AG10803 (cell line): ENCODE measurements at regions not wholly inside any gene's neighbourhood (a gene's known extent, or its start where the extent isn't known, plus 50 kb on each side); places are given as distances from the start of the nearest gene placed in this dataset.
A peak's percentile ranks its signal among the peaks of the same experiment; 100 is the strongest.

Experiments
- DNase-seq: peaks from one replicate; pipeline ENCODE4 v3.0.0; 2010; ENCODE audit warnings: low read depth
- H3K4me3 ChIP-seq: 2 replicates; pipeline ENCODE4 v1.5.1; 2011; ENCODE audit warnings: mild to moderate bottlenecking, low read length, control low read depth
- TF ChIP-seq, protein P1 (sequence below): conservative IDR thresholded peaks from 2 replicates; pipeline ENCODE4 v1.5.1; 2011; ENCODE audit warnings: mild to moderate bottlenecking, low read length, control low read depth, inconsistent platforms

- DNase-seq, result no peak
- no peak overlapping the region for H3K4me3 ChIP-seq
- TF ChIP-seq, protein P1, sequence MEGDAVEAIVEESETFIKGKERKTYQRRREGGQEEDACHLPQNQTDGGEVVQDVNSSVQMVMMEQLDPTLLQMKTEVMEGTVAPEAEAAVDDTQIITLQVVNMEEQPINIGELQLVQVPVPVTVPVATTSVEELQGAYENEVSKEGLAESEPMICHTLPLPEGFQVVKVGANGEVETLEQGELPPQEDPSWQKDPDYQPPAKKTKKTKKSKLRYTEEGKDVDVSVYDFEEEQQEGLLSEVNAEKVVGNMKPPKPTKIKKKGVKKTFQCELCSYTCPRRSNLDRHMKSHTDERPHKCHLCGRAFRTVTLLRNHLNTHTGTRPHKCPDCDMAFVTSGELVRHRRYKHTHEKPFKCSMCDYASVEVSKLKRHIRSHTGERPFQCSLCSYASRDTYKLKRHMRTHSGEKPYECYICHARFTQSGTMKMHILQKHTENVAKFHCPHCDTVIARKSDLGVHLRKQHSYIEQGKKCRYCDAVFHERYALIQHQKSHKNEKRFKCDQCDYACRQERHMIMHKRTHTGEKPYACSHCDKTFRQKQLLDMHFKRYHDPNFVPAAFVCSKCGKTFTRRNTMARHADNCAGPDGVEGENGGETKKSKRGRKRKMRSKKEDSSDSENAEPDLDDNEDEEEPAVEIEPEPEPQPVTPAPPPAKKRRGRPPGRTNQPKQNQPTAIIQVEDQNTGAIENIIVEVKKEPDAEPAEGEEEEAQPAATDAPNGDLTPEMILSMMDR, result no peak
Observed at GRCh38 chr16:86730086-86730485, 151.7 kb downstream of the FOXL1 start.

DNA sequence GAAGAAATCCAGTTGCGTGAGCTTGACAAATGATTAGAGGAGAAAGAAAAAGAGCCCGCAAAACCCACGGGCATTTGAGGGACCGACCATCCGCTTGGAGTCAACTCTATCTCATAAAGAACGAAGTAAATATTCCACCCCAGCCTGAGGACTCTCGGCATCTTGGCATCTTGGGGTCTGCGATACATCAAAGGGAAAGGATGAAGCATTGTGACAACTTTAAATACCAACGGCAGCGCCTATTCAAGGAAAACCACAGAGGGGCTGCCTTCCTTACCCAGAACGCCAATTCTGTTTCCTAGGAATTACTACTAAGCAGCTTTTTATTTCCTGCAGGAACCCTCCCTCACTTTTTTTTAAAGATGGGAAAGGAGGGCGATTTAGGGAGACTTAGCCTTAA, 152.2 kb downstream of the FOXL1 start:
- TF ChIP-seq, protein P1, result no peak

DNA sequence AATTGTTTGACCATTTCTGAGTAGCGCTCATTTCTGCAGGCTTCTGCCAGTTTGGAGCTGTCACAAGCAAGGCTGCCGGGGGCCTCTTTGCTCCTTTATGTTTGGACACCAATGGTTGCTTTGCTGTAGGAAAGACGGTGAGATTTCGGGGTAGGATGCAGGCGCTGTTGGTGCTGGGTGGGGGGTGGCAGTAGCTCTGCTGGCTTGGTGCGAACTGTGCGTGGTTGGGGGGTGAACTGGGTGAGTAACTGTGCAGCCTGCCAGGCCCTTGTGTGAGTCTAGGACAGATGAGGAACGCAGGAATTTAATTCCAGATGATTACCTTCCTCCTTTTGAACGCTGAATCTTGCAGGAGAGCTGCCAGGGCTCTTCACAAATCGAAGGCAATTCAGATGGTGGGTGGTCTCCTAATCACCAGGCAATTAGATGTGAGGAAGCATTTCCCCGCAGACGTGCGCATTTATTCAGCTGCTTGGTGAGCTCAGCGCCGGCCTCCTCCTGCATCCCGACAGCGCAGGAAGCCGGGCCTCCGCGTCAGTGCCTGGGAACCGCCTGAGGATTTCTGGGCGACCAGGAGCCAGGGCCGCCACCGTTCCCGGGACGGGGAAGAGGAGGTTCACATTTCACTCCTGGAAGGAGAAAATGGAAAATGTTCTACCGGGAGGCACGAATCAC, 154.4 kb downstream of the FOXL1 start:
- TF ChIP-seq, protein P1, result no peak
- H3K4me3 ChIP-seq, result no peak overlapping the region
- DNase-seq, result peak; percentile 18

More for the DNA sequence above, 152.2 kb downstream of the FOXL1 start:
- DNase-seq, result no peak
- no peak overlapping the region for H3K4me3 ChIP-seq

DNA sequence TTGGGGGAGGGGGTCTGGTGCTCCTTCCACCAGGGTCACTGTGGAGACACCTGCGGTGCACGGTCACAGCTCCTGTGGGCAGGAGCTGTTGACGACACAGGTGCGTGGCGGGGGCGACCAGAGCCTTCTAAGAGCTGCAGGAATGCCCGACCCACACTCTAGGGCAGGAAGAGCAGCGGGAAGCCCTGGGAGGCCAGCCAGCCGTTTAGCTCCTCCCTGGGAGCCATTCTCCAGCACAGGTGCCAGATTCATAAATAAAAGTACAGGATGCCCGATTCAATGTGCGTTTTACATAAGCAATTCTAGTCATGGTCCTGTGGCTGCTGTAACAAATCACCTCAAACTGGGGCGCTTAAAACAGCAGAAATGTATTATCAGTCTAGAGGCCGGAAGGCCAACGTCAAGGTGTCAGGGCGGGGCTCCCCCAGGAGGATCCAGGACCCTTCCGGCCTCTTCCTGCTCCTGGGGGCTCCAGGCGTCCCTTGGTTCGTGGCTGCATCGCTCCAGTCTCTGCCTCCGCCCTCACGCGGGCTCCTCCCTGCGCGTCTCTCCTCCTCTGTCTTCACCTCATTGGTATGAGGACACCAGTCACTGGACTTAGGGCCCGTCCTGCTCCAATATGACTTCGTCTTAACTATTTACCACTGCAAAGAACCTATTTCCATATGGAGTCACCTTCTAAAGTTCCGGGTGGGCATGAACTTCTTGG, 155.4 kb downstream of the FOXL1 start:
- TF ChIP-seq, protein P1, result no peak
- no peak overlapping the region for H3K4me3 ChIP-seq
- DNase-seq, result no peak

DNA sequence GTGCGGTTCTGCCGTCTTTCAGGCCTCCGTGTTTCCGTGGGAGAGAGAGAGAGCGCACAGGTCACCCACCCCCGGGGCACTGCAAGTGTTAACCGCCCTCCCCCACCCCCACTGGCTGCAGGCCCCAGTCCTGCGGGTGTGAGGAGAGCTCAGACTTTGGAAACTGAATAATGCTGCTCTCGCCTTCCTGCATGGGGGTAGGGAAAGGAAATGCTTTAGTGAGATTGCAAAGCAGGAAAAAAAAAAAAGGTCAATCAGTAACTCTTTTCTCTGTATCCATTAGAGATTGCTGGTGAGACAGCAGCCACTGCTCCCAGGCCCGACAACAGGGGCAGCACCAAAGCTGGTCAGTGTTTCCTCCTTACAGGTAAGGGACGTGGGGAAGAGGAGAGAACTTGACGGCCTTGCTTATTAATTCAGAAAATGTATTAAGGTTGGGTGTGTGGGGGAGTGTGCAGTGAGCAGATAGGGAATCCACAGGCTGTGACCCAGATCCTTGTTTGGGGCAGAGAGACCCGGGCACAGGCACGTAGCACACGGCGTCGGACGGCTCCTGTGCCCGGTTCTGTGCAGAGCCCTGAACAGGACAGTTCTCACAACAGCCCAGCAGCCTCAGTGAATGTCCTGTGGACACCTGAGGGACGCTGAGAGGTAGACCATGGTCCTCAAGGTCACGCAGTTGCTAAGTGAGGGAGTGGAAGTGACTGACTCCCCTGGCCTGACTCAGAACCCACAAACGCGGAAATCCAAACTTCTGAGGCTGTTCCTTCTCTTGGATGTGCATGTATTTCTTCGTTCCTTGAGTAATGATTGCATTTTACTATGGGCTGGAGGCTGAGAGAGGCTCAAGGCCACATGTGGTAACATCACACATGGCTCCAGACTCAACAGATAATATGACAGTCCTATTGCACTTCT, 156.5 kb downstream of the FOXL1 start:
- no peak for DNase-seq
- no peak overlapping the region for H3K4me3 ChIP-seq
- TF ChIP-seq, protein P1, result no peak

DNA sequence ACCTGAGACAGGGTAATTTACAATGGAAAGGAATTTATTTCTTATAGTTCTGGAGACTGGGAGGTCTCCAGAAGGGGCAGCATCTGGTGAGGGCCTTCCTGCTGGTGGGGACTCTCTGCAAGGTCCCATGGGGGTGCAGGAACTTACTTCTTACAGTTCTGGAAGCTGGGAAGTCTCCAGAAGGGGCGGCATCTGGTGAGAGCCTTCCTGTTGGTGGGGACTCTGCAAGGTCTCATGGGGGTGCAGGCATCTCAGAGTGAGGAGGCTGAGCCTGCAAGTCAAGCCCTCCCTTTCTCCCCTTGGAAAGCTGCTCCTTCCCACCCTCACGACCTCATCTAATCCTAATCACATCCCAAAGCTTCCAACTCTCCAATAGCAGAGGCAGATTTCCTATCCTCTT, 157.4 kb downstream of the FOXL1 start:
- no peak overlapping the region for H3K4me3 ChIP-seq
- no peak for DNase-seq
- TF ChIP-seq, protein P1, result no peak
